ENCODE measurements at regions not wholly inside any gene's neighbourhood (a gene's known extent, or its start where the extent isn't known, plus 50 kb on each side); places are given as distances from the start of the nearest gene placed in this dataset.
"Not testable (repeated sequence)": the region's sequence is repeated elsewhere in the genome, so short reads cannot be mapped to it uniquely, and the experiment has no call there.

GRCh38 chr4:183044924-183045640, 54.0 kb upstream of the WWC2 start:
- H3K36me3 ChIP-seq (ENCODE audit: control insufficient read depth in 4 of 4, insufficient read depth in 3 of 4, low read depth in 1 of 4, low read length in 3 of 4); H3K4me3 ChIP-seq (ENCODE audit: low read depth in 1 of 3, low read length in 3 of 3); H3K27me3 ChIP-seq (ENCODE audit: control insufficient read depth in 4 of 4, insufficient read depth in 4 of 4, low read length in 3 of 4); H3K4me1 ChIP-seq (ENCODE audit: control insufficient read depth in 4 of 4, insufficient read depth in 4 of 4, low read length in 3 of 4); H3K27ac ChIP-seq (ENCODE audit: low read depth in 1 of 2, low read length in 2 of 2); H3K9me3 ChIP-seq (ENCODE audit: control insufficient read depth in 4 of 4, low read length in 3 of 4); DNase-seq (ENCODE audit: low spot score); H3K9ac ChIP-seq (ENCODE audit: low read depth in 1 of 2, low read length in 2 of 2): not testable (repeated sequence)
- 95% methylated on average over 32 of the region's 32 CpGs for WGBS

- Histone ChIP-seq H3K9ac (ENCODE audit: low read depth in 1 of 2, low read length in 2 of 2) (no peak overlapping the region), H3K4me1 (ENCODE audit: control insufficient read depth in 4 of 4, insufficient read depth in 4 of 4, low read length in 3 of 4) (peaks cover 0 to 3% (median under 1%) of the 10 kb centered on the region in 4 donors), H3K4me3 (ENCODE audit: low read depth in 1 of 3, low read length in 3 of 3) (no peak overlapping the region), H3K36me3 (ENCODE audit: control insufficient read depth in 4 of 4, insufficient read depth in 3 of 4, low read depth in 1 of 4, low read length in 3 of 4) (no peaks in the 10 kb centered on the region), H3K27me3 (ENCODE audit: control insufficient read depth in 4 of 4, insufficient read depth in 4 of 4, low read length in 3 of 4) (no peaks in the 10 kb centered on the region), H3K27ac (ENCODE audit: low read depth in 1 of 2, low read length in 2 of 2) (no peak overlapping the region), H3K9me3 (ENCODE audit: control insufficient read depth in 4 of 4, low read length in 3 of 4) (no peaks in the 10 kb centered on the region)
- no peak for DNase-seq (ENCODE audit: low spot score)
- 95% methylated on average over 3 of the region's 3 CpGs for WGBS
- TF ChIP-seq YY1 (IDR thresholded peaks at IDR 0.05) = no peak
- TF ChIP-seq SP1 (IDR thresholded peaks at IDR 0.05) = no peak
- TF ChIP-seq HNF4A (conservative IDR thresholded peaks at IDR 0.05) = no peak
- TF ChIP-seq CTCF (IDR thresholded peaks at IDR 0.05; ENCODE audit: low read depth, low read length, missing input control) = no peak
- no peak for TF ChIP-seq FOXA1 (IDR thresholded peaks at IDR 0.05)
- no peak for TF ChIP-seq JUND (IDR thresholded peaks at IDR 0.05)
- no peak for TF ChIP-seq HNF4G (IDR thresholded peaks at IDR 0.05)
- no peak for TF ChIP-seq ATF3 (IDR thresholded peaks at IDR 0.05)
- TF ChIP-seq FOXA2 (IDR thresholded peaks at IDR 0.05) = no peak
- no peak for TF ChIP-seq TAF1 (conservative IDR thresholded peaks at IDR 0.05)
- TF ChIP-seq NR2F2 (IDR thresholded peaks at IDR 0.05) = no peak
- no peak for TF ChIP-seq ZBTB33 (IDR thresholded peaks at IDR 0.05)
Measured at GRCh38 chr4:183038436-183038835, 60.6 kb upstream of the WWC2 start.

GRCh38 chr4:183035726-183036415, 63.2 kb upstream of the WWC2 start:
- H3K36me3 ChIP-seq (ENCODE audit: control insufficient read depth in 4 of 4, insufficient read depth in 3 of 4, low read depth in 1 of 4, low read length in 3 of 4) = no peaks in the 10 kb centered on the region
- WGBS = 39% methylated on average over 7 of the region's 7 CpGs
- no peaks in the 10 kb centered on the region for H3K9me3 ChIP-seq (ENCODE audit: control insufficient read depth in 4 of 4, low read length in 3 of 4)
- no peak overlapping the region for H3K9ac ChIP-seq (ENCODE audit: low read depth in 1 of 2, low read length in 2 of 2)
- no peak overlapping the region for H3K4me3 ChIP-seq (ENCODE audit: low read depth in 1 of 3, low read length in 3 of 3)
- H3K27ac ChIP-seq (ENCODE audit: low read depth in 1 of 2, low read length in 2 of 2) = no peak overlapping the region
- no peak for TF ChIP-seq RXRA (IDR thresholded peaks at IDR 0.05)
- TF ChIP-seq ZBTB33 (IDR thresholded peaks at IDR 0.05) = no peak
- no peak for TF ChIP-seq GABPA (IDR thresholded peaks at IDR 0.05 in 1 of 2, conservative IDR thresholded peaks at IDR 0.05 in 1 of 2)
- no peak for TF ChIP-seq NR2F2 (IDR thresholded peaks at IDR 0.05)
- no peak for TF ChIP-seq SP1 (IDR thresholded peaks at IDR 0.05)
- TF ChIP-seq ATF3 (IDR thresholded peaks at IDR 0.05) = no peak
- no peak for TF ChIP-seq FOXA2 (IDR thresholded peaks at IDR 0.05)
- TF ChIP-seq HNF4A (conservative IDR thresholded peaks at IDR 0.05) = no peak
- TF ChIP-seq MAX (IDR thresholded peaks at IDR 0.05) = no peak
- no peaks in the 10 kb centered on the region for H3K27me3 ChIP-seq (ENCODE audit: control insufficient read depth in 4 of 4, insufficient read depth in 4 of 4, low read length in 3 of 4)
- no peak for DNase-seq (ENCODE audit: low spot score)
- H3K4me1 ChIP-seq (ENCODE audit: control insufficient read depth in 4 of 4, insufficient read depth in 4 of 4, low read length in 3 of 4) = peaks cover 0 to 3% (median under 1%) of the 10 kb centered on the region in 4 donors
